Endothelial cell of umbilical vein (primary cell): ENCODE measurements at regions not wholly inside any gene's neighbourhood (a gene's known extent, or its start where the extent isn't known, plus 50 kb on each side); places are given as distances from the start of the nearest gene placed in this dataset.

ENCODE experiments used
- BruUV-seq: library from RNA; stranded (reverse); fragments of 400-500 nt; replicated peaks from 2 replicates; lab custom pipeline; 2021; lab: Mats Ljungman, UMichigan
- CTCF ChIA-PET: fragments of 300-600, 350-600 bp; sonication (Branson Sonifier 250); formaldehyde crosslinking; loops from one replicate; lab custom pipeline; 2021; ENCODE audit warnings: antibody characterized with exemption, inconsistent platforms; lab: Charles Lee
- POLR2A ChIA-PET: fragments of 300-600, 350-600 bp; sonication (Branson Sonifier 250); formaldehyde crosslinking; loops from one replicate; lab custom pipeline; 2021; ENCODE audit warnings: antibody characterized with exemption, inconsistent platforms; lab: Charles Lee
- DNase-seq: peaks from one replicate; pipeline ENCODE4 v3.0.0-alpha.2; 2011; ENCODE audit warnings: low read depth, low spot score
- FAIRE-seq: peaks from 2 replicates; lab custom pipeline; 2011; peaks lifted over from hg19 to GRCh38; lab: Jason Lieb, UNC
- H2AFZ ChIP-seq: 2 replicates; pipeline ENCODE4 v1.6.0; 2012; ENCODE audit warnings: low read depth, low read length, control low read depth, inconsistent platforms
- H3K27ac ChIP-seq: 2 replicates; pipeline ENCODE4 v1.5.1; 2011; ENCODE audit warnings: low read depth, mild to moderate bottlenecking, control low read depth, low read length, moderate library complexity; ENCODE audit not compliant: insufficient read depth
- H3K27me3 ChIP-seq, 2 experiments: 2 replicates each; pipeline versions ENCODE4 v1.6.0 to v1.6.1; 2011; ENCODE audit warnings: low read length in 2 of 2, mixed read lengths in 1 of 2; ENCODE audit not compliant: control insufficient read depth in 2 of 2, insufficient read depth in 2 of 2
- H3K36me3 ChIP-seq, 2 experiments: 2 replicates in 1 of 2; 3 replicates in 1 of 2; pipeline ENCODE4 v1.5.1; 2011; ENCODE audit warnings: low read length in 2 of 2, mild to moderate bottlenecking in 1 of 2, moderate library complexity in 1 of 2; ENCODE audit not compliant: control insufficient read depth in 2 of 2, insufficient read depth in 2 of 2; ENCODE audit errors: extremely low read depth in 1 of 2
- H3K4me1 ChIP-seq: 3 replicates; pipeline ENCODE4 v1.5.1; 2011; ENCODE audit warnings: mild to moderate bottlenecking, low read length; ENCODE audit not compliant: control insufficient read depth, insufficient read depth; ENCODE audit errors: extremely low read depth
- H3K4me2 ChIP-seq: 2 replicates; pipeline ENCODE4 v1.6.1; 2011; ENCODE audit warnings: low read length, control low read depth, mixed read lengths; ENCODE audit not compliant: insufficient read depth
- H3K4me3 ChIP-seq, 3 experiments: fragments of 200-600 bp in 1 of 3; sonication (generic), shearing (Covaris generic) in 1 of 3; replicated peaks in 1 of 3; 2 replicates each; pipeline ENCODE4 v1.5.1; 2011 to 2016; ENCODE audit warnings: control low read depth in 3 of 3, low read length in 3 of 3, mild to moderate bottlenecking in 2 of 3, inconsistent platforms in 1 of 3, low read depth in 1 of 3, moderate library complexity in 1 of 3; ENCODE audit not compliant: insufficient read depth in 1 of 3
- H3K79me2 ChIP-seq: 2 replicates; pipeline ENCODE4 v1.6.0; 2012; ENCODE audit warnings: low read length, inconsistent platforms; ENCODE audit not compliant: control insufficient read depth, insufficient read depth
- H3K9ac ChIP-seq: replicated peaks from 2 replicates; pipeline ENCODE3; 2011; ENCODE audit warnings: low read length, control low read depth; ENCODE audit not compliant: insufficient read depth; ENCODE audit errors: extremely low read depth
- H3K9me1 ChIP-seq: replicated peaks from 3 replicates; pipeline ENCODE4 v1.6.0; 2011; ENCODE audit warnings: mild to moderate bottlenecking, low read length; ENCODE audit not compliant: control insufficient read depth, insufficient read depth; ENCODE audit errors: extremely low read depth
- H3K9me3 ChIP-seq: replicated peaks from 2 replicates; pipeline ENCODE4 v1.5.1; 2012; ENCODE audit warnings: low read length, inconsistent platforms; ENCODE audit not compliant: control insufficient read depth, insufficient read depth
- H4K20me1 ChIP-seq: replicated peaks from 2 replicates; pipeline ENCODE3; 2011; ENCODE audit warnings: mild to moderate bottlenecking, low read length; ENCODE audit not compliant: control insufficient read depth, insufficient read depth; ENCODE audit errors: extremely low read depth
- CTCF ChIP-seq, 2 donors: IDR thresholded peaks; 1 replicate in 1 of 2; 2 replicates in 1 of 2; pipeline ENCODE4 v1.5.1; 2011; ENCODE audit warnings: low read length in 2 of 2, mild to moderate bottlenecking in 2 of 2, moderate library complexity in 2 of 2, control low read depth in 1 of 2, inconsistent platforms in 1 of 2, low read depth in 1 of 2; ENCODE audit not compliant: insufficient read depth in 1 of 2; ENCODE audit errors: extremely low read depth in 1 of 2
- EZH2 ChIP-seq: IDR thresholded peaks from 2 replicates; pipeline ENCODE4 v1.6.1; 2012; ENCODE audit warnings: borderline replicate concordance, low read depth, mild to moderate bottlenecking, moderate library complexity, low read length, inconsistent platforms; ENCODE audit not compliant: severe bottlenecking
- FOS ChIP-seq: IDR thresholded peaks from 2 replicates; pipeline ENCODE4 v1.6.1; 2011; ENCODE audit warnings: mild to moderate bottlenecking, low read length, moderate library complexity, borderline replicate concordance; ENCODE audit not compliant: insufficient read depth
- GATA2 ChIP-seq: IDR thresholded peaks from 2 replicates; pipeline ENCODE4 v1.7.0; 2011; ENCODE audit warnings: low read depth, mild to moderate bottlenecking, moderate library complexity, mixed read lengths, low read length; ENCODE audit not compliant: insufficient read length, insufficient read depth
- JUN ChIP-seq: IDR thresholded peaks from 2 replicates; pipeline ENCODE4 v1.6.1; 2011; ENCODE audit warnings: borderline replicate concordance, low read depth; ENCODE audit not compliant: insufficient read length, insufficient read depth
- MAX ChIP-seq: IDR thresholded peaks from 2 replicates; pipeline ENCODE4 v1.6.1; 2011; ENCODE audit not compliant: insufficient read depth, insufficient read length
- MYC ChIP-seq: IDR thresholded peaks from one replicate; pipeline ENCODE4 v1.6.1; 2011; ENCODE audit warnings: mild to moderate bottlenecking, low read depth, low read length
- POLR2A ChIP-seq: IDR thresholded peaks from 2 replicates; pipeline ENCODE4 v1.6.1; 2012; ENCODE audit warnings: low read depth, mild to moderate bottlenecking, control low read depth, low read length
- POLR2AphosphoS5 ChIP-seq: IDR thresholded peaks from 2 replicates; pipeline ENCODE4 v1.6.1; 2012; ENCODE audit warnings: low read depth, mild to moderate bottlenecking, control low read depth, low read length, moderate library complexity; ENCODE audit not compliant: insufficient read depth
- dilution Hi-C: fragments of 300-500 bp; cut with MboI; formaldehyde crosslinking; loops from one replicate; pipeline ENCODE4 v1.15.0; 2019; ENCODE audit warnings: low sequenced_read_pairs; ENCODE audit not compliant: extremely low pct_ligation_motif_present
- intact Hi-C: fragments of 100-400 bp; cut with micrococcal nuclease; formaldehyde crosslinking; loops from one replicate; pipeline ENCODE4 v1.10.0; 2022

- H3K79me2 ChIP-seq = no peaks in the 10 kb centered on the region
- no peaks in the 10 kb centered on the region for H3K4me1 ChIP-seq
- H2AFZ ChIP-seq = no peak overlapping the region
- H3K9me1 ChIP-seq = no peaks in the 10 kb centered on the region
- dilution Hi-C loops = no loop called here
- H3K9me3 ChIP-seq = no peaks in the 10 kb centered on the region
- no peaks in the 10 kb centered on the region for H4K20me1 ChIP-seq
- POLR2A ChIA-PET = no interaction called here
- BruUV-seq = no TSS peak
- TF ChIP-seq JUN (no peak), MYC (no peak), EZH2 (no peak), GATA2 (no peak), CTCF (IDR thresholded peaks at IDR 0.05; ENCODE audit: extremely low read depth in 1 of 2, insufficient read depth in 1 of 2, low read depth in 1 of 2, low read length in 2 of 2) (no peak), FOS (no peak), POLR2AphosphoS5 (no peak), POLR2A (no peak), MAX (no peak)
- CTCF ChIA-PET = no interaction called here
- intact Hi-C loops = no loop called here
- DNase-seq = no peak
- H3K4me3 ChIP-seq = no peak overlapping the region
- no peak overlapping the region for H3K4me2 ChIP-seq
- H3K27me3 ChIP-seq = no peaks in the 10 kb centered on the region
- H3K9ac ChIP-seq = no peak overlapping the region
- H3K36me3 ChIP-seq = no peaks in the 10 kb centered on the region
- no peak for FAIRE-seq
- no peak overlapping the region for H3K27ac ChIP-seq
Observed at GRCh38 chr7:153840861-153841260, 211.3 kb upstream of the DPP6 start.
